Smooth muscle cell (in vitro differentiated cells): ENCODE measurements at regions not wholly inside any gene's neighbourhood (a gene's known extent, or its start where the extent isn't known, plus 50 kb on each side); places are given as distances from the start of the nearest gene placed in this dataset.

Experiments
- DNase-seq: peaks from one replicate; lab custom pipeline; 2025; ENCODE audit not compliant: unreplicated experiment; lab: John Stamatoyannopoulos, UW
- H2AFZ ChIP-seq: fragments of 200-600 bp; sonication (generic); 2 replicates; pipeline ENCODE4 v1.6.0; 2016; ENCODE audit warnings: antibody characterized with exemption, low read depth, mild to moderate bottlenecking
- H3F3A ChIP-seq: fragments of 200-600 bp; sonication (generic); 2 replicates; pipeline ENCODE4 v1.6.0; 2017; ENCODE audit warnings: antibody characterized with exemption, low read depth
- H3K27ac ChIP-seq: fragments of 200-600 bp; sonication (generic); 2 replicates; pipeline ENCODE4 v1.5.1; 2016; ENCODE audit warnings: low read depth, mild to moderate bottlenecking
- H3K27me3 ChIP-seq: fragments of 200-600 bp; sonication (generic); 2 replicates; pipeline ENCODE4 v1.6.1; 2016; ENCODE audit warnings: low read depth, mild to moderate bottlenecking
- H3K36me3 ChIP-seq: fragments of 200-600 bp; sonication (generic); 2 replicates; pipeline ENCODE4 v1.5.1; 2016; ENCODE audit warnings: low read depth
- H3K4me1 ChIP-seq: fragments of 200-600 bp; sonication (generic); 2 replicates; pipeline ENCODE4 v1.5.1; 2016; ENCODE audit warnings: low read depth
- H3K4me2 ChIP-seq: fragments of 200-600 bp; sonication (generic); 2 replicates; pipeline ENCODE4 v1.6.0; 2016; ENCODE audit warnings: mild to moderate bottlenecking
- H3K4me3 ChIP-seq: fragments of 200-600 bp; sonication (generic); 2 replicates; pipeline ENCODE4 v1.5.1; 2016; ENCODE audit warnings: mild to moderate bottlenecking
- H3K79me2 ChIP-seq: fragments of 200-600 bp; sonication (generic); 2 replicates; pipeline ENCODE4 v1.6.0; 2016; ENCODE audit warnings: low read depth, mild to moderate bottlenecking
- H3K9ac ChIP-seq: fragments of 200-600 bp; sonication (generic); 2 replicates; pipeline ENCODE4 v1.6.0; 2016; ENCODE audit warnings: low read depth
- H3K9me3 ChIP-seq: fragments of 200-600 bp; sonication (generic); replicated peaks from 2 replicates; pipeline ENCODE4 v1.5.1; 2016; ENCODE audit warnings: low read depth
- H4K20me1 ChIP-seq: fragments of 200-600 bp; sonication (generic); 2 replicates; pipeline ENCODE4 v1.6.0; 2016; ENCODE audit warnings: low read depth
- WGBS: methylation state at CpG from one replicate; pipeline ENCODE4 v1.1.7; 2016; ENCODE audit warnings: low lambda C conversion rate; 5-methylcytosine and 5-hydroxymethylcytosine counted together
- TF ChIP-seq, protein P1 (sequence below): fragments of 200-600 bp; sonication (generic); IDR thresholded peaks from 2 replicates; pipeline ENCODE4 v1.5.1; 2017; ENCODE audit warnings: borderline replicate concordance, mild to moderate bottlenecking, antibody characterized with exemption; ENCODE audit not compliant: insufficient read depth, poor library complexity, severe bottlenecking

DNA sequence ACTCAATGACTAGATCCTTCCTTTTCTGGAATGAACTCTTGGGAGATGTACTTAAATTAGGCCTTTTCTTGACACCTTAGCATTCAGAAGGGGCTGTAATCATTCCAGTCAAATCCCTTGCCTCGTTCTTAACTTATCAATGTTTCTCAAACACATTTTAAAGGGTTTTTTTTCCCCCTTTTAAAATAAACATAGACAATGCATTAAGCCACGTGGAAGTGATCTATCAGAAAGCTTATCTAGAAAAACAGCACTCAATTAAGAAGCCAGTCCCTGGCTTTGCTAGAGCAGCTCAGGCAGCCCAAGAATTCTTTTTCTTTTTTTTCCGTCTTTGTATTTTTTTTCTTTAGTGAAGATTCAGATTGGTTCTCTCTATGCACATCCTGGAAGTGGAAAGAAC is 118.2 kb downstream of the PCDH7 start:
- 12% methylated on average over 3 of the region's 3 CpGs for WGBS
- H3K4me2 ChIP-seq: peak overlapping the region; percentile 55
- peaks cover 42% of the 10 kb centered on the region for H3K4me1 ChIP-seq
- H3K9me3 ChIP-seq: no peaks in the 10 kb centered on the region
- H3K79me2 ChIP-seq: no peaks in the 10 kb centered on the region
- TF ChIP-seq, protein P1, sequence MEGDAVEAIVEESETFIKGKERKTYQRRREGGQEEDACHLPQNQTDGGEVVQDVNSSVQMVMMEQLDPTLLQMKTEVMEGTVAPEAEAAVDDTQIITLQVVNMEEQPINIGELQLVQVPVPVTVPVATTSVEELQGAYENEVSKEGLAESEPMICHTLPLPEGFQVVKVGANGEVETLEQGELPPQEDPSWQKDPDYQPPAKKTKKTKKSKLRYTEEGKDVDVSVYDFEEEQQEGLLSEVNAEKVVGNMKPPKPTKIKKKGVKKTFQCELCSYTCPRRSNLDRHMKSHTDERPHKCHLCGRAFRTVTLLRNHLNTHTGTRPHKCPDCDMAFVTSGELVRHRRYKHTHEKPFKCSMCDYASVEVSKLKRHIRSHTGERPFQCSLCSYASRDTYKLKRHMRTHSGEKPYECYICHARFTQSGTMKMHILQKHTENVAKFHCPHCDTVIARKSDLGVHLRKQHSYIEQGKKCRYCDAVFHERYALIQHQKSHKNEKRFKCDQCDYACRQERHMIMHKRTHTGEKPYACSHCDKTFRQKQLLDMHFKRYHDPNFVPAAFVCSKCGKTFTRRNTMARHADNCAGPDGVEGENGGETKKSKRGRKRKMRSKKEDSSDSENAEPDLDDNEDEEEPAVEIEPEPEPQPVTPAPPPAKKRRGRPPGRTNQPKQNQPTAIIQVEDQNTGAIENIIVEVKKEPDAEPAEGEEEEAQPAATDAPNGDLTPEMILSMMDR: no peak
- H3K4me3 ChIP-seq: no peak overlapping the region
- peaks cover 28% of the 10 kb centered on the region for H3F3A ChIP-seq
- H3K9ac ChIP-seq: no peak overlapping the region
- no peaks in the 10 kb centered on the region for H3K36me3 ChIP-seq
- DNase-seq: no peak
- no peak overlapping the region for H2AFZ ChIP-seq
- no peak overlapping the region for H3K27ac ChIP-seq
- H4K20me1 ChIP-seq: peaks cover 9% of the 10 kb centered on the region
- no peaks in the 10 kb centered on the region for H3K27me3 ChIP-seq

DNA sequence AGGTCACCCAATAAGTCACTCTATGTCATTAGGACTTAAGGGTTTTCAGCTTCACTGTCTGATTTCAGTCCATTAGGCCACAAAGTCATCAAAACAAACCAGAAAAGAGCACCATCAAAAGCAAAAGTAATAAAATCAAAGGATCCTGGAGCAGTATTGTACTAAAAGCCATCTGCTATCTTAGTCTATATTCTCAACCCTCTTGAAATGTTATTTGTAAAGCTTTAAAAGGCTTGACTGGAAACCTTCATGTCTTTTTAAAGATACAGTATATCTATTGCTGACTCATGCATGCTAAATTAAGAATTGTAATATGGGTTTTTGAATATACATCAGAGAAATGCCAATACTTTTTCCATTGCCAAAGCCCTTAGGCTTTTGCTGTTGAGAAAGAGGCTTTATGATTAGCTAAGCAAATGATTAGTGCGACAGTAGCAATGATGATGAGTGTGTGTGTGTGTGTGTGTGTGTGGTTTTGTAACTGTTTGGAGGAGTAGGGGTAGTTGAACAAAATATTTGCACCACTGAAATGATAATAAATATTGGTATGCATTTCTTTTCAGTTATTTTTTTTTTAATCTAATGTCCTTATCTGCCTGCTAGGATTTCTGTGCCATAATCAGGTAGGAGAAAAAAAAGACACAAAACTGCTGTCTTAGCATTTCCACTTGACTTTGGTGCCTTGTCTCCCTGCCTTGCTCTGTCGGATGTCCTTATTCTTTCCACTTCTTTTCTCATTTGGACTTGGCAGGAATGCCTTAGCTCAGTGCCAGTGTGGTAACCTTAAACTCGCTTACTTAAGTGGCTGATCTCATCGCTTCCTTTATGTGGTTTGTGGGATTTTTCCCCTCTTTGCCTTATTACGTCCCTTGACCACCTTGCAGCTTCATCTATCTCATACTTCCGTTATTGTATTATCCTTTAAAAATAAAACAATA is 119.7 kb downstream of the PCDH7 start:
- Histone ChIP-seq H4K20me1 (peaks cover 9% of the 10 kb centered on the region), H3K9ac (no peak overlapping the region), H2AFZ (no peak overlapping the region), H3K79me2 (no peaks in the 10 kb centered on the region), H3K4me2 (peak overlapping the region; percentile 57), H3K27ac (peak overlapping the region; percentile 52), H3K36me3 (no peaks in the 10 kb centered on the region), H3K4me3 (no peak overlapping the region), H3K9me3 (no peaks in the 10 kb centered on the region), H3K27me3 (no peaks in the 10 kb centered on the region), H3F3A (peaks cover 28% of the 10 kb centered on the region), H3K4me1 (peaks cover 50% of the 10 kb centered on the region)
- 9% methylated on average over 6 of the region's 6 CpGs for WGBS
- no peak for DNase-seq
- TF ChIP-seq, protein P1: no peak

DNA sequence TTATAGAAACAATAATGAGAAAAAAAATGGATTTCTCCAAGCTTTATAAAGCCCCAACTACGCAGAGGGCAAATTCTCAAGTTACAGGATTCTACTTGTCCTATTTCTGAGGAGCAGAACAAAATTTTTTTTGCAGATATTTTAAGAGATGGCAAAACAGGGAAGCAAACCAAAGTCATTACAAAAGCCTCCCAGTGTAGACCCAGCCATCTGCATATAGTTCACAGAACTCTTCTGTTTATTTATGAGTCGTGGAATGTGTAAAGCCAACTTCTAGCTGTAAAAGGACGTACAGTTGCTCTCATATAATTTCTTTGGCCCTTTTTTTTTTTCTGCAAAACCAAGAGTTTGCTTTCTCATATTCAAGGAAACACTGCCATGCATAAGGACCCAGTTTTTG is 120.4 kb downstream of the PCDH7 start:
- Histone ChIP-seq H3K4me3 (no peak overlapping the region), H2AFZ (no peak overlapping the region), H3K27ac (peak overlapping the region; percentile 52), H3F3A (peaks cover 28% of the 10 kb centered on the region), H3K4me2 (peak overlapping the region; percentile 57), H4K20me1 (peaks cover 15% of the 10 kb centered on the region), H3K79me2 (no peaks in the 10 kb centered on the region), H3K27me3 (no peaks in the 10 kb centered on the region), H3K9ac (no peak overlapping the region), H3K4me1 (peaks cover 55% of the 10 kb centered on the region), H3K9me3 (no peaks in the 10 kb centered on the region), H3K36me3 (no peaks in the 10 kb centered on the region)
- TF ChIP-seq, protein P1: no peak
- no peak for DNase-seq
- 19% methylated on average over 3 of the region's 3 CpGs for WGBS

DNA sequence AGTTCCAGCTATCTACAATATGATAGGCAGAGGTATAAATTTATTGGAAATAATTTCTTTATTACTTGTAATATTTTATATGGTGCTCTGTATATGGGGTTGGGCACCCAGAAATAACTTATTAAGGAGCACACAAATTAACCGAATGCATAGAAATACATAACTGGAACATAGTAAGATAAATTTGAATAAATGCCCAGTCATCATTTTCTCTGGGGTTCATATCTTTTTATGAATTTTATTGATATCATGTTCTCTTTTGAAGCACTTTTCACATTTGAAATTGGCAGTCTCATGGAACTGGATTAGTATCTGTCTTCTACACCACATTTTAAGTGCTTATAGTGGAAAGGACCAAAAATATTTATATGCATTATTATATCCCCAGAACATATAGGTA is 122.0 kb downstream of the PCDH7 start:
- no peak overlapping the region for H3K4me2 ChIP-seq
- no peaks in the 10 kb centered on the region for H3K36me3 ChIP-seq
- no peak overlapping the region for H2AFZ ChIP-seq
- no peaks in the 10 kb centered on the region for H3K79me2 ChIP-seq
- no peak for DNase-seq
- peaks cover 17% of the 10 kb centered on the region for H4K20me1 ChIP-seq
- peaks cover 53% of the 10 kb centered on the region for H3K4me1 ChIP-seq
- TF ChIP-seq, protein P1: no peak
- H3K27me3 ChIP-seq: no peaks in the 10 kb centered on the region
- H3K27ac ChIP-seq: no peak overlapping the region
- no peaks in the 10 kb centered on the region for H3K9me3 ChIP-seq
- peaks cover 32% of the 10 kb centered on the region for H3F3A ChIP-seq
- no peak overlapping the region for H3K4me3 ChIP-seq
- no peak overlapping the region for H3K9ac ChIP-seq
- WGBS: 100% methylated on average over 1 of the region's 1 CpG
